ENCODE measurements at regions not wholly inside any gene's neighbourhood (a gene's known extent, or its start where the extent isn't known, plus 50 kb on each side); places are given as distances from the start of the nearest gene placed in this dataset.
A peak's percentile ranks its signal among the peaks of the same experiment; 100 is the strongest.

GRCh38 chr3:6779140-6779539 lies 81.8 kb upstream of the GRM7 start:
- Mint-ChIP-seq H3K4me3 (no peak overlapping the region), H3K27me3 (ENCODE audit: low read depth, poor library complexity) (no peaks in the 10 kb centered on the region), H3K27ac (no peak overlapping the region), H3K9me3 (no peaks in the 10 kb centered on the region), H3K4me1 (no peaks in the 10 kb centered on the region), H3K36me3 (ENCODE audit: low read depth) (no peaks in the 10 kb centered on the region)
- no peak for DNase-seq
- no peak for TF ChIP-seq CTCF (IDR thresholded peaks at IDR 0.05)

- Mint-ChIP-seq H3K27ac (no peak overlapping the region), H3K4me3 (no peak overlapping the region), H3K36me3 (ENCODE audit: low read depth) (no peaks in the 10 kb centered on the region), H3K9me3 (no peaks in the 10 kb centered on the region), H3K4me1 (no peaks in the 10 kb centered on the region), H3K27me3 (ENCODE audit: low read depth, poor library complexity) (no peaks in the 10 kb centered on the region)
- no peak for TF ChIP-seq CTCF (IDR thresholded peaks at IDR 0.05)
- no peak for DNase-seq
These were observed 79.8 kb upstream of the GRM7 start for GRCh38 chr3:6781092-6781491.

DNA sequence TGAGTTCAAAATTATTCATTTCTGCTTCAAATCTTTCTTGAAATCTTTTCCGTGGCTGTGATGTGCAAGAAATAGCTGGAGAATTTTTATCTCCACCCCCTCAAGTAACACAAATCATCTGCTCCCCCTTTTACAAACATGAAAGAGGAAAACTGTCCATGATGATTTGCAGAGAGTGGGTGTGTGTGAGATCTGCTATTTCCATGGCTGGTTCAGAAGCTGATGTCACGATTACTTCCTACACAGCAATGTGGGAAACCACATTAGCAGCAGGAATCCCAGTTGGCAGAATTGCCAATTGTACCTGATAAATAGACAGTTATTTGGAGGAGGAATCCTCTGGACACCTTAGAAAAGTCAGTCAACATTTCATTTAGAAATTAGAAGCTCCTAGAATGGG lies 75.2 kb upstream of the GRM7 start:
- no peaks in the 10 kb centered on the region for H3K9me3 Mint-ChIP-seq
- TF ChIP-seq CTCF (IDR thresholded peaks at IDR 0.05), result no peak
- H3K27ac Mint-ChIP-seq, result no peak overlapping the region
- no peaks in the 10 kb centered on the region for H3K27me3 Mint-ChIP-seq (ENCODE audit: low read depth, poor library complexity)
- DNase-seq, result no peak
- no peaks in the 10 kb centered on the region for H3K4me1 Mint-ChIP-seq
- H3K36me3 Mint-ChIP-seq (ENCODE audit: low read depth), result no peaks in the 10 kb centered on the region
- no peak overlapping the region for H3K4me3 Mint-ChIP-seq

DNA sequence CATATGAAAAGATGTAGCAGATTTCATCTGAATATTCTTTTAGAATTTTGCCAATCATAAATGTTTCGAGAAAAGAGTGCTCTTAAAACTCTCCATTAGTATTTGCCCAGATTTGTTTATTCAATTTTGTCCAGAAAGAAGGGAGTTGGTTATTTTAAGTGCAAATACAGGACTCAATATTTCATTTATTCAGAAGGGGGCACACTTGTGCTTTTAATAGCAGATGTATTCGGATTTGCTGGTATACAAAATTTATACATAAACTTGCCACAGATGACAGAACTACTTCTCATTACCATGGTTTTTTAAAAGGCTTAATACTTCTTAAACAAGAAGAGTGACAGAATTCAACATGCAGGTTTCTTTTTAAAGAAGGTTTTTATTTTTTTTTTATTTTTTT lies 69.8 kb upstream of the GRM7 start:
- Mint-ChIP-seq H3K27me3 (ENCODE audit: low read depth, poor library complexity) (no peaks in the 10 kb centered on the region), H3K27ac (no peak overlapping the region), H3K4me3 (no peak overlapping the region), H3K36me3 (ENCODE audit: low read depth) (no peaks in the 10 kb centered on the region), H3K4me1 (no peaks in the 10 kb centered on the region), H3K9me3 (no peaks in the 10 kb centered on the region)
- no peak for TF ChIP-seq CTCF (IDR thresholded peaks at IDR 0.05)
- no peak for DNase-seq

GRCh38 chr3:6799264-6799915 lies 61.5 kb upstream of the GRM7 start:
- H3K36me3 Mint-ChIP-seq (ENCODE audit: low read depth), result no peaks in the 10 kb centered on the region
- no peaks in the 10 kb centered on the region for H3K9me3 Mint-ChIP-seq
- H3K27me3 Mint-ChIP-seq (ENCODE audit: low read depth, poor library complexity), result no peaks in the 10 kb centered on the region
- H3K27ac Mint-ChIP-seq, result no peak overlapping the region
- DNase-seq, result peak; percentile 63
- H3K4me3 Mint-ChIP-seq, result no peak overlapping the region
- TF ChIP-seq CTCF (IDR thresholded peaks at IDR 0.05), result peak; percentile 81
- H3K4me1 Mint-ChIP-seq, result no peaks in the 10 kb centered on the region

DNA sequence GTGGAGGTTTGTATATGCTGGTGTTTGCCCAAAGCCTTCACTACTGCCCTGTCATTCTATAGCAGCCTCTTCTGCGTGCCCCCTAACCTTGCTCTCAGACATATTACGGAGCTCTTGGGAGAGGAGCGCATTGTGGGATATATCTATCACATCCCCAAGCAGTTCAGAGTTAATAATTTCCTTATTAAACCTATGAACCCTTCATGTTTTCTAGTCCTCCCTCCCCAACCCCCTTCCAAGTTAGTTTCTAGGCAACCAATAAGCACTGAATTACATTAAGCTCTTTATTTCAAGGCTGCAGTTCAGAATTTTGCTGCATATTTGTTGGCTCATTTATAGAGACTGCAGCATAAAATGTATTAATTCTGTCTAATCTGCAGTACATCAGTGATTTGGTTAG lies 57.3 kb upstream of the GRM7 start:
- no peaks in the 10 kb centered on the region for H3K9me3 Mint-ChIP-seq
- DNase-seq, result no peak
- no peaks in the 10 kb centered on the region for H3K36me3 Mint-ChIP-seq (ENCODE audit: low read depth)
- H3K27me3 Mint-ChIP-seq (ENCODE audit: low read depth, poor library complexity), result no peaks in the 10 kb centered on the region
- H3K4me3 Mint-ChIP-seq, result no peak overlapping the region
- no peaks in the 10 kb centered on the region for H3K4me1 Mint-ChIP-seq
- no peak for TF ChIP-seq CTCF (IDR thresholded peaks at IDR 0.05)
- H3K27ac Mint-ChIP-seq, result no peak overlapping the region

All from nephron progenitor cell (in vitro differentiated cells).